GM19025 (cell line): ENCODE measurements at regions not wholly inside any gene's neighbourhood (a gene's known extent, or its start where the extent isn't known, plus 50 kb on each side); places are given as distances from the start of the nearest gene placed in this dataset.
"Not testable (repeated sequence)": the region's sequence is repeated elsewhere in the genome, so short reads cannot be mapped to it uniquely, and the experiment has no call there.

Experiments
- ATAC-seq: cut with Tn5 transposase; IDR thresholded peaks from one replicate; pipeline ENCODE4 v1.9.1; 2021; ENCODE audit warnings: mild to moderate bottlenecking, low read depth, moderate library complexity; ENCODE audit not compliant: unreplicated experiment

DNA sequence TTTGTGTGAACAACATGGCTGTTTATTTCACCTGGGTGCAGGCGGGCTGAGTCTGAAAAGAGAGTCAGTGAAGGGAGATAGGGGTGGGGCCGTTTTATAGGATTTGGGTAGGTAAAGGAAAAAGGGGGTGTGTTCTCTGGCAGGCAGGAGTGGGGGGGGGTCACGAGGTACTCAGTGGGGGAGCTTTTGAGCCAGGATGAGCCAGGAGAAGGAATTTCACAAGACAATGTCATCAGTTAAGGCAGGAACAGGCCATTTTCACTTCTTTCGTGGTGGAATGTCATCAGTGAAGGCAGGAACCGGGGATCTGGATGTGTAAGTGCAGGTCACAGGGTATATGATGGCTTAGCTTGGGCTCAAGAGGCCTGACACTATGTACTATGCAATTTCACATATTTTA is 184.8 kb upstream of the SEMA3E start:
- ATAC-seq, result not testable (repeated sequence)

GRCh38 chr7:83832009-83832408 is 183.1 kb upstream of the SEMA3E start:
- no peak for ATAC-seq

DNA sequence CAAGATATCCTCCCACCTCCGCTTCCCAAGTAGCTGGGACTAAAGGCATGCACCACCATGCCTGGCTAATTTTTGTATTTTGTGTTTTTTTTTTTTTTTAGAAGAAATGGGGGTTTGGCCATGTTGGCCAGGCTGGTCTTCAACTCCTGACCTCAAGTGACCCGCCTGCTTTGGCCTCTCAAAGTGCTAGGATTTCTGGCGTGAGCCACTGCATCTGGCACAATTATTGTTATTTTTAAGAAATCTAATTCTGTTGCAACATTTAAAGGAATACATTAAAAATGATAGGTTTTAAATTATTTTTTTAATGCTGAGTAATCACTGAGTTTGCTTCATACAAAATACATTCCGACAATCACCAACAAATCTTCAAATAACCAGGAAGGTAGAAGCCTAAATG is 178.1 kb upstream of the SEMA3E start:
- no peak for ATAC-seq

- no peak for ATAC-seq
These were observed 175.3 kb upstream of the SEMA3E start for GRCh38 chr7:83824214-83824613.

DNA sequence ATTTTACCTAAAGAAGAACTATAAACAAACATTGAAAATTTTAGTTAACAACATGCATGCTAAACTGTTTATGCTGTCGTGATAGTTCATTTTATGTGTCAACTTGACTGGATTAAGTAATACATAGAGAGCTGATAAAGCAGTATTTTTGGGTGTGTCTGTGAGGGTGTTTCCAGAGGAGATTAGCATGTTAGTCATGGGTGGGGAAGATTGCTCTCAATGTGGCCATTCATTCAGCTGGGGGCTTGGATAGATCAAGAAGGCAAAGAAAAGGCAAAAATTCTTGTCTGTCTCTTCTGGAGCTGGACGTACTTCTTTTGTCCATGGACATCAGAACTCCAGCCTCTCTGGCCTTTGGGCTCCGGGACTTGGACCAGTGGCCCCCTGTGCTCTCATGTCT is 172.9 kb upstream of the SEMA3E start:
- no peak for ATAC-seq

DNA sequence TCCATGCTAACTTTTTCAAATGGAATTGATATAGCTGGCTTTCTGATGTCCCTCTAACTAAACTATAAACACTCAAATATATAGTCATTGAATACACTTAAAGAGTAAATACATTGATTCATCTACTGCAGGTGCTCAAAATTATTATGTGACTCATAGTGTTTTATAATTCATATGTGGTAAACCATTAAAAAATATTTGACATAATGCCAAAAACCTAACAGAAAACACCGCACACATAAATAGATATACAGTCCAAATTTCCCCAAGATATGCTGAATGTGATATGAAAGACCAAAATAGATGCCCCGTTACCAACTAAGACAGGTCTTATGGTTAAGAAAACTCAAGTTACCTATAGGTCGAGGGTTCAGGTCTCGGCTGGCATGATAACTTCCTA is 171.7 kb upstream of the SEMA3E start:
- no peak for ATAC-seq

DNA sequence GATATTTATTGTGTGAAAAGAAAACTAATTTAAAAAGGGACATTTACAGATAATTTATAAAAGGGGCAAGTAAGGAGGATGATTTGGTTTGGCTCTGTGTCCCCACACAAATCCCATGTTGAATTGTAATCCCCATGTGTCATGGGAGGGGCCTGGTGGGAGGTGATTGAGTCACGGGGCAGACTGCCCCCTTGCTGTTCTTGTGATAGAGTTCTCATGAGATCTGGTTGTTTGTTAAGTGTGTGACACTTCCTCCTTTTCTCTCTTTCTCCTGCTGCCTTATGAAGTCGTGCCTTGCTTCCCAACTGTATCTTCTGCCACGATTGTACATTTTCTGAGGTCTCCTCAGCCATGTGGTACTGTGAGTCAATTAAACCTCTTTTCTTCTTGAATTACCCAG is 171.0 kb upstream of the SEMA3E start:
- ATAC-seq, result no peak

GRCh38 chr7:83814480-83814879 is 165.5 kb upstream of the SEMA3E start:
- no peak for ATAC-seq

- ATAC-seq, result not testable (repeated sequence)
These were observed 163.6 kb upstream of the SEMA3E start for GRCh38 chr7:83812563-83812962.

DNA sequence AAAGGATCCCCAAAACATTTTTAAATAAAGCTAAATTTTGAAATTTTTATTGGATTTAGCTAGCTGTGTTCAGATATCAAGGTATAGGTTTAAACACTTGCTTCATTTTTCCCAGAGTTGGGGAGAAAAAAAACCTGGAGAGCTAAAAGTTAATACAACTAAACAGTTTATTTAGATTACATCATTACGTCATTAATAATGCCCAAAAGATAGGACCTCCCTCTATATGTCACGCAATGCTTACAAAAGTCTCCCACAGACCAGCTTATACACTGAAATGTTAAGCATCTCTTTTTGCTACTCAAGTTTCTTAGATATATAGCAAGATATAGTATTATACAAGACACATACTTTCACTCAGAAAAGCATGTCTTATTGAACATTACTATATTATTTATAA is 160.0 kb upstream of the SEMA3E start:
- no peak for ATAC-seq

DNA sequence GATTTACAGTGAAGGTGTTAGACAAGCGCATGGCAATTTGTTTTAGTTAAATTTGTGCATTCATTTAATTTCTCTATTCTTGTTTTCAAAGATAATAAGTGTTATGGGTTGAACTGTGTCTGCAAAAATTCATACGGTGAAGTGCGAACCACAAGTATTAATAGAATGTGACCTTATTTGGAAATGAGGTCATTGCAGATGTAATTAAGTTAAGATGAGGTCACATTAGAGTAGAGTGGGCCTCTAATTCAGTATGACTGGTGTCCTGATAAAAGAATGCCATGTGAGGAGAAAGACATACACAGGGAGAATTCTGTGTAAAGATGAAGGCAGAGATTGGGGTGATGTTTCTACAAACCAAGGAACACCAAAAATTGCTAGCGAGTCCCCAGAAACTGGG is 158.8 kb upstream of the SEMA3E start:
- ATAC-seq, result no peak

DNA sequence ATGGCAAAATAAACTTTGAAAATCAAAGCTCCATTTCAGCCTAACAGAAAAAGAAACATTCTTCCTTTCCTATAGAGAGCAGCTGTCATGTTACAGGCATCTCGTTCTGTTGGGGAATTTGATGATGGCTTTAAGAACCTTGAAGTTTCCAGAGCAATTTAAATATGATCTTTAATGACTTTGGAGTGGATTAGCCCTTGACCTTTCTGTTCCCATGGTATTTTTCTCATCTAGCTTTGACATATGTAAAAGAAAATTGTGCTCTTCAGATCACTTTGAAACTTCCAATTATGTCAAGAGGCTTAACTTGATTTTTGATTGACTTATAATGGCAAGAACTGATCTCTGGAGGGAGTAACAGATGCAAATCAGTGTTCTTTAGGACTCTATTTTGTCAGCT is 157.6 kb upstream of the SEMA3E start:
- ATAC-seq, result no peak

DNA sequence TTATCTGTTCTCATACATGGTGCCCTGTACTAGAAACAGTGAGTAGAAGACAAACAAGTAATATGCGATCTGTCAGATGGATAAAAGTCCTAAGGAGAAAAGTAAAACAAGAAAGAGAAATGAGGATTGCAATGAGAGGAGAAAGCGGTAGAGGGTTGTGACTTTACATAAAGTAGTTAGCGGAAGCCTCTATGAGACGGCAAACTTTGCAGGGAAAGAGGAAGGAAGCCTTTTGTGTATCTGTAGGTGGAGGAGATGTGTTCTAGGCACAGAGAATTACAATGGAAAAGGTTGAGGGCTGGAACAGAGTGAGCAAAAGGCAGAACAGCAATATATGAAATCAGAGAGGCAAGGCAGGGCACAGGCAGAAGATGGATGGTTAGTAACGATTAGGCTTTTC is 150.4 kb upstream of the SEMA3E start:
- no peak for ATAC-seq

GRCh38 chr7:83798489-83798888 is 149.6 kb upstream of the SEMA3E start:
- peak; percentile 62 for ATAC-seq

DNA sequence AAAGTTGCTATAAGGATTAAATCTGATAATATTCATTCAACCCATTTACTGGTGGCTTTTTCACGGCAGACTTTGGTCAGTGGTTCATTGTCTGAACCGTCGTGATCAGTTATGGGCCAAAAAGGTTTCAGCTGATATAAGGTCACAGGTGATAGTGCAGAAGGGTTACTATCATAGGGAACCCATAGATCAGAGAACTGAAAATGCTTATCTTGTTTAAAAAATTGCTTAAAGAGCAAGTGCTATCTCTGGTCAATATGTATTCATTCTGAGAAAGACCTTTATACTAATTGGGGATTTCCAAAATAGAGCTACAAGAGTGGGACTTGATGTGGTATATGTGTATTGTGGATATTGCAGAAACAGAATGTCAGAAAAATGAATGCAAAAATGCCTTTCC is 147.8 kb upstream of the SEMA3E start:
- ATAC-seq, result peak; percentile 50

DNA sequence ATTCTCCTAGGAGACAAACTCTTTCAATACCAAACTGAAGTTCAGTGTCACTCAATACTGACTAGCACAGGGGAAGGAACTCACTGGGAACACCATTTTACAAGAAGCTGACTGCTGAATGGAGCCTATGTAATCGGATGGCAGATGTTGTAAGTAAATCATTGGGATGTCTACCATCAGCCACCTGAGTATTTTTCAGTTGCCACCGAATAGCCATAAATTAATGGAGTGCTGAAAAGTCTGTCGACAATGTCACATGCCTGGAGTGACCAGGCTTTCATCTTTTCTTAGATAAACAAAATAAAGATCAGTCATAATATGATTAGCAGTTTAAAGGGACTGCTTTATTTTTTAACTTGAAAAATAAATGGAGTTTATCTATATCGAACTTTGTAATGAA is 145.9 kb upstream of the SEMA3E start:
- no peak for ATAC-seq

- no peak for ATAC-seq
These were observed 144.6 kb upstream of the SEMA3E start for GRCh38 chr7:83793558-83793957.

DNA sequence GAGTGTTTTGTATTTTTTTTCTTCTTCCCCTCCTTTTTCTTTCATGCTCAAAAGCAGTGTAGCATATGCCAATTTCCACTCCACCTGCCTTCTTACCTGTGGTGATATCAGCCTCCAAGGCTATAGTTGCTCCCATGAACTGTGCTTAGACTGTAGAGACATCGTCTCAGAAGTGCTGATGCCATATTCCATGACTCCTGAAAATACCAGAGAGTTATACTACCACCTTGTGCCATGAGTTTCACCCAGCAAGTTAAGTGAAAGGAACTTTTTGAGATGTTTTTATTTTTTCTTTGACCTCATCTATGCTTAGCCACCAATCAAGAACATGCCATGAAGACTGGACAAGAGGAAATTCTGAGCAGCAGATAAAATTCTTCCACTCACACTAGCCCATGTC is 142.8 kb upstream of the SEMA3E start:
- ATAC-seq, result no peak

DNA sequence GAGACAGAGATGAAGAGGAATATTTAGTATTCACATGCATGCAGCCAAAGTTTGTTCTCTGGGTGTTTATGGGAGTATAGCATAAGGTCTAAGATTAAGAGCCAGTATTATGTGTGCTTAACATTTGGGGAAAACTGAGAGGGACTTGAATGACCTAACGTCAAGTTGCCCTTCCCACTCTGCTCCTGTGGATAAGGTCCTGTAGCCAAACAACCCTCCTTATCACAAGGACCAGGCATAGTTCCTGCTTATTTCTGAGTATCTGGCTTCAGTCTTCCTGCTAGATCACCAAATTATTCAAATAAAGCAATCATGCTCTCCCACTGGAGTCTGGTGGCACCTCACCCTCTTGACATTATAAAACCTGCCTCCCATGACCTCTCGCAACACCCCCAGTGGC is 137.9 kb upstream of the SEMA3E start:
- ATAC-seq, result no peak

DNA sequence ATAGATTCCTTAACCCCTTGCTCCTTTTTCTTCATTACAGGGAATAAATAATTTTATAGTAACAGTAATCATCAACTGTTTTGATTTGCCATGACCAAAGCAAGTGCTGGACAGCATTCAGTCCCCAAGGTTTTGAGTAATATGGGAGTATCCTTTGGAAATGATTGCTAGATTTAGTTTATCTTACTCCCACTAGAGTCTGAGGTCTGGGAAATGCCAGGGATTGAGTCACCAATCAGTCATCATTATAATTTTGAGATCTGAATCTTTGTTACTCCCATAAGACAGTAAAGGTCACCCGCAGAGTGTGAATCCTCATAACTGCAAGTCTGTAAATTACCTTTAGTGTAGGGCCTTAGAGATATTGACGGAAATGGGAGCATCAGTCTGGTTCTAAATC is 133.7 kb upstream of the SEMA3E start:
- no peak for ATAC-seq

GRCh38 chr7:83778073-83778443 is 129.1 kb upstream of the SEMA3E start:
- no peak for ATAC-seq

- ATAC-seq, result no peak
These were observed 128.6 kb upstream of the SEMA3E start for GRCh38 chr7:83777406-83778072.

DNA sequence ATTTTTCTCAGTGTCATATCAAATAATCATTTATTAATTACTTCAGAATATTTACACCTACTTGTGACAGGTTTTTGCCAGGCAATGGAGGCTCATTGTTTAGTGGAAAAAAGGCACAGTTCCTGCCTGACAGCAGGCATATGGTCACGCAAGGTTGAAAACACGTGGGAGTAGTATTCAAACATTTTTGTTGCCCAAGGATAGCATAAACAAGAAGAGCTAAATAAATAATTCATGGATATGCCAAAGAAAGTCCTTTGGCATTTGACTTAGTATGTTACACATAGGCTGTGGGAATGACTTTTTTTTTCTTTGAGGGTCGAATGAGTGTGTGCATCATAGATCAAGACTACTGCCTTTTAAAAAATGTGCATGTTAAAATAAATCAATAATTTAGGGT is 120.5 kb upstream of the SEMA3E start:
- no peak for ATAC-seq
